Ovary (tissue), 3 donors: ENCODE measurements at regions not wholly inside any gene's neighbourhood (a gene's known extent, or its start where the extent isn't known, plus 50 kb on each side); places are given as distances from the start of the nearest gene placed in this dataset.

Experiments
- EP300 ChIP-seq: sonication (generic); formaldehyde crosslinking; IDR thresholded peaks from one replicate; pipeline ENCODE4 v1.6.1; 2017; ENCODE audit warnings: antibody characterized with exemption
- TF ChIP-seq, protein P1 (sequence below), 3 donors: fragments of 450-650 bp in 2 of 3; fragments of 200-600 bp in 1 of 3; IDR thresholded peaks; one replicate each; pipeline versions ENCODE4 v1.5.1 to v1.8.0; 2016 to 2022; ENCODE audit warnings: antibody characterized with exemption in 3 of 3, mild to moderate bottlenecking in 1 of 3
- donor health status: DM: no; HTN: no; CAD: no.

DNA sequence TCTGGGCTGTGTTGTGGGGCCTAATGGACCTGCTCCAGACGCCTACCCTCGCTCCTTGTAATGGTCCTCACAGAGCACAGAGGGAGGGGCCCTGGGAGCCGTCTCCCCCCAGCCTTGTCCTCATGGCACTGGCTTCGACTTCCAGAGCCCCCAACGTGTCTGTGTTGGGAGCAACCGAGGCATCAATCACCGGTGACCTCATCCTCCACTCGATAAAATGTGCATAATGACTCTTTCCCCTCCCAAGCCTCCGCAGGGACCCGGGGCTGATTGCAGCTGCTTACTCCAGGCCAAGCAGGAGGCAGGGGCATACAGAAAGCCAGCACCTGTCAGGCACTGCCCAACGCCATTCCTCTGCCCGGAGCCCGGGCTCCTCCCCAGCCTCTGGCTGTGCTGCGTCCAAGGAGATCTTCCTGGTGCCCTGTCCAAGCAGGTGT is 271.7 kb downstream of the NDUFA10 start:
- TF ChIP-seq EP300: no peak
- TF ChIP-seq, protein P1, sequence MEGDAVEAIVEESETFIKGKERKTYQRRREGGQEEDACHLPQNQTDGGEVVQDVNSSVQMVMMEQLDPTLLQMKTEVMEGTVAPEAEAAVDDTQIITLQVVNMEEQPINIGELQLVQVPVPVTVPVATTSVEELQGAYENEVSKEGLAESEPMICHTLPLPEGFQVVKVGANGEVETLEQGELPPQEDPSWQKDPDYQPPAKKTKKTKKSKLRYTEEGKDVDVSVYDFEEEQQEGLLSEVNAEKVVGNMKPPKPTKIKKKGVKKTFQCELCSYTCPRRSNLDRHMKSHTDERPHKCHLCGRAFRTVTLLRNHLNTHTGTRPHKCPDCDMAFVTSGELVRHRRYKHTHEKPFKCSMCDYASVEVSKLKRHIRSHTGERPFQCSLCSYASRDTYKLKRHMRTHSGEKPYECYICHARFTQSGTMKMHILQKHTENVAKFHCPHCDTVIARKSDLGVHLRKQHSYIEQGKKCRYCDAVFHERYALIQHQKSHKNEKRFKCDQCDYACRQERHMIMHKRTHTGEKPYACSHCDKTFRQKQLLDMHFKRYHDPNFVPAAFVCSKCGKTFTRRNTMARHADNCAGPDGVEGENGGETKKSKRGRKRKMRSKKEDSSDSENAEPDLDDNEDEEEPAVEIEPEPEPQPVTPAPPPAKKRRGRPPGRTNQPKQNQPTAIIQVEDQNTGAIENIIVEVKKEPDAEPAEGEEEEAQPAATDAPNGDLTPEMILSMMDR (IDR thresholded peaks at IDR 0.05): no peak
